Mammary epithelial cell (primary cell): ENCODE measurements at regions not wholly inside any gene's neighbourhood (a gene's known extent, or its start where the extent isn't known, plus 50 kb on each side); places are given as distances from the start of the nearest gene placed in this dataset.

ENCODE experiments used
- CTCF ChIP-seq, 2 donors: IDR thresholded peaks in 1 of 2; conservative IDR thresholded peaks in 1 of 2; 2 replicates each; pipeline ENCODE4 v1.5.1; 2011 to 2012; ENCODE audit warnings: inconsistent platforms in 2 of 2, low read length in 2 of 2, mild to moderate bottlenecking in 2 of 2, control low read depth in 1 of 2, low read depth in 1 of 2; ENCODE audit not compliant: insufficient read depth in 1 of 2; ENCODE audit errors: extremely low read depth in 1 of 2
- EZH2 ChIP-seq: IDR thresholded peaks from 2 replicates; pipeline ENCODE4 v1.6.1; 2012; ENCODE audit warnings: low read length, inconsistent platforms, borderline replicate concordance

GRCh38 chr17:43308999-43309398 is 75.2 kb upstream of the RNU2-1 start:
- TF ChIP-seq CTCF (conservative IDR thresholded peaks at IDR 0.05 in 1 of 2, IDR thresholded peaks at IDR 0.05 in 1 of 2; ENCODE audit: extremely low read depth in 1 of 2, insufficient read depth in 1 of 2, low read depth in 1 of 2, low read length in 2 of 2) (no peak), EZH2 (no peak)
